ENCODE measurements at regions not wholly inside any gene's neighbourhood (a gene's known extent, or its start where the extent isn't known, plus 50 kb on each side); places are given as distances from the start of the nearest gene placed in this dataset.

GRCh38 chr4:138656990-138657389 lies 358.6 kb upstream of the NOCT start:
- Histone ChIP-seq H3K9ac (ENCODE audit: low read length) (no peak overlapping the region), H3K4me1 (ENCODE audit: insufficient read depth, low read length) (peaks cover 14% of the 10 kb centered on the region), H2AFZ (ENCODE audit: low read length) (no peak overlapping the region), H3K27me3 (ENCODE audit: low read length) (no peaks in the 10 kb centered on the region), H3K27ac (ENCODE audit: low read length) (no peak overlapping the region), H4K20me1 (ENCODE audit: low read length) (no peaks in the 10 kb centered on the region), H3K9me2 (replicated peaks; ENCODE audit: low read length) (no peaks in the 10 kb centered on the region), H3K4me3 (ENCODE audit: low read length) (no peak overlapping the region), H3F3A (ENCODE audit: low read length, unreplicated experiment) (no peaks in the 10 kb centered on the region), H3K9me3 (ENCODE audit: low read length) (no peaks in the 10 kb centered on the region), H3K4me2 (ENCODE audit: low read length) (no peak overlapping the region), H3K36me3 (ENCODE audit: low read depth, low read length) (no peaks in the 10 kb centered on the region), H3K79me2 (ENCODE audit: low read length) (no peaks in the 10 kb centered on the region)
- intact Hi-C loops (cut with micrococcal nuclease): no loop called here
- no peak for DNase-seq
- no TSS peak for BruUV-seq (replicated peaks)
- ChIA-PET POLR2A (ENCODE audit: unreplicated experiment) (no interaction called here), CTCF (no interaction called here)
- TF ChIP-seq, protein P1, sequence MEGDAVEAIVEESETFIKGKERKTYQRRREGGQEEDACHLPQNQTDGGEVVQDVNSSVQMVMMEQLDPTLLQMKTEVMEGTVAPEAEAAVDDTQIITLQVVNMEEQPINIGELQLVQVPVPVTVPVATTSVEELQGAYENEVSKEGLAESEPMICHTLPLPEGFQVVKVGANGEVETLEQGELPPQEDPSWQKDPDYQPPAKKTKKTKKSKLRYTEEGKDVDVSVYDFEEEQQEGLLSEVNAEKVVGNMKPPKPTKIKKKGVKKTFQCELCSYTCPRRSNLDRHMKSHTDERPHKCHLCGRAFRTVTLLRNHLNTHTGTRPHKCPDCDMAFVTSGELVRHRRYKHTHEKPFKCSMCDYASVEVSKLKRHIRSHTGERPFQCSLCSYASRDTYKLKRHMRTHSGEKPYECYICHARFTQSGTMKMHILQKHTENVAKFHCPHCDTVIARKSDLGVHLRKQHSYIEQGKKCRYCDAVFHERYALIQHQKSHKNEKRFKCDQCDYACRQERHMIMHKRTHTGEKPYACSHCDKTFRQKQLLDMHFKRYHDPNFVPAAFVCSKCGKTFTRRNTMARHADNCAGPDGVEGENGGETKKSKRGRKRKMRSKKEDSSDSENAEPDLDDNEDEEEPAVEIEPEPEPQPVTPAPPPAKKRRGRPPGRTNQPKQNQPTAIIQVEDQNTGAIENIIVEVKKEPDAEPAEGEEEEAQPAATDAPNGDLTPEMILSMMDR (conservative IDR thresholded peaks at IDR 0.05; ENCODE audit: low read depth, low read length): no peak
- TF ChIP-seq EZH2 (IDR thresholded peaks at IDR 0.05; ENCODE audit: low read length, unreplicated experiment) (no peak), EZH2phosphoT487 (IDR thresholded peaks at IDR 0.05; ENCODE audit: borderline replicate concordance, low read length) (no peak)
- ATAC-seq: no peak

GRCh38 chr4:138655985-138656384 lies 359.6 kb upstream of the NOCT start:
- no peak for ATAC-seq
- no TSS peak for BruUV-seq (replicated peaks)
- Histone ChIP-seq H3K9me2 (replicated peaks; ENCODE audit: low read length) (no peaks in the 10 kb centered on the region), H3K4me2 (ENCODE audit: low read length) (no peak overlapping the region), H3F3A (ENCODE audit: low read length, unreplicated experiment) (no peaks in the 10 kb centered on the region), H2AFZ (ENCODE audit: low read length) (no peak overlapping the region), H3K9me3 (ENCODE audit: low read length) (no peaks in the 10 kb centered on the region), H3K79me2 (ENCODE audit: low read length) (no peaks in the 10 kb centered on the region), H3K27me3 (ENCODE audit: low read length) (no peaks in the 10 kb centered on the region), H3K9ac (ENCODE audit: low read length) (no peak overlapping the region), H3K4me3 (ENCODE audit: low read length) (no peak overlapping the region), H3K4me1 (ENCODE audit: insufficient read depth, low read length) (peaks cover 14% of the 10 kb centered on the region), H3K27ac (ENCODE audit: low read length) (no peak overlapping the region), H4K20me1 (ENCODE audit: low read length) (no peaks in the 10 kb centered on the region), H3K36me3 (ENCODE audit: low read depth, low read length) (no peaks in the 10 kb centered on the region)
- intact Hi-C loops (cut with micrococcal nuclease): no loop called here
- TF ChIP-seq, protein P1 (conservative IDR thresholded peaks at IDR 0.05; ENCODE audit: low read depth, low read length): no peak
- TF ChIP-seq EZH2 (IDR thresholded peaks at IDR 0.05; ENCODE audit: low read length, unreplicated experiment) (no peak), EZH2phosphoT487 (IDR thresholded peaks at IDR 0.05; ENCODE audit: borderline replicate concordance, low read length) (no peak)
- DNase-seq: no peak
- CTCF ChIA-PET: no interaction called here
- POLR2A ChIA-PET (ENCODE audit: unreplicated experiment): no interaction called here

DNA sequence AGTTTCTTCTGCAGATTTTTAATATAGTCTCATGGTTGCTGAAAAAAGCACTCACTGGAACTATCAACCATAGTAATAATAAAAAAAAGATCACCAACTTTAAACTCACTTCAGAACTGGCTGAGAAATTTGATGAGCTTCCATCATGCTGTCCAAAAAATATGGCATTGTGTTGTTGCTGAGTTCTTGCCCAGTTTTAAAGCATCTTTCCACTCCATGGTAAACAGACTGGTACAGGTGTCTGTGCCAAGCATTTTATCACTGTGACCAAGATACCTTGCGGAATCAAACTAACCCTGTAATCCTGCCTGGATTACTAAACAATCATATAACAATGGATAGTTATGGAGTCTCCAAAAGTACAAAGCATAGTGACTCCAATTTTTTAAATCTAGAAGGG lies 360.3 kb upstream of the NOCT start:
- H2AFZ ChIP-seq (ENCODE audit: low read length): no peak overlapping the region
- H3K79me2 ChIP-seq (ENCODE audit: low read length): no peaks in the 10 kb centered on the region
- H3K27ac ChIP-seq (ENCODE audit: low read length): no peak overlapping the region
- peaks cover 13% of the 10 kb centered on the region for H3K4me1 ChIP-seq (ENCODE audit: insufficient read depth, low read length)
- ChIA-PET CTCF (no interaction called here), POLR2A (ENCODE audit: unreplicated experiment) (no interaction called here)
- no peaks in the 10 kb centered on the region for H3K27me3 ChIP-seq (ENCODE audit: low read length)
- no peaks in the 10 kb centered on the region for H3K36me3 ChIP-seq (ENCODE audit: low read depth, low read length)
- no peak for TF ChIP-seq EZH2phosphoT487 (IDR thresholded peaks at IDR 0.05; ENCODE audit: borderline replicate concordance, low read length)
- TF ChIP-seq, protein P1 (conservative IDR thresholded peaks at IDR 0.05; ENCODE audit: low read depth, low read length): no peak
- TF ChIP-seq EZH2 (IDR thresholded peaks at IDR 0.05; ENCODE audit: low read length, unreplicated experiment): no peak
- DNase-seq (no peak), ATAC-seq (no peak)
- intact Hi-C loops (cut with micrococcal nuclease): no loop called here
- no peaks in the 10 kb centered on the region for H3F3A ChIP-seq (ENCODE audit: low read length, unreplicated experiment)
- no peak overlapping the region for H3K4me3 ChIP-seq (ENCODE audit: low read length)
- no peak overlapping the region for H3K9ac ChIP-seq (ENCODE audit: low read length)
- H3K9me2 ChIP-seq (replicated peaks; ENCODE audit: low read length): no peaks in the 10 kb centered on the region
- BruUV-seq (replicated peaks): no TSS peak
- H3K9me3 ChIP-seq (ENCODE audit: low read length): no peaks in the 10 kb centered on the region
- no peak overlapping the region for H3K4me2 ChIP-seq (ENCODE audit: low read length)
- no peaks in the 10 kb centered on the region for H4K20me1 ChIP-seq (ENCODE audit: low read length)

Data from PC-3 (cell line).